Stimulated activated CD8-positive, alpha-beta memory T cell treated with anti-CD3 and anti-CD28 coated beads, Interleukin-15, amount 100 ng/mL, for 48 hours (primary cell): ENCODE measurements at regions not wholly inside any gene's neighbourhood (a gene's known extent, or its start where the extent isn't known, plus 50 kb on each side); places are given as distances from the start of the nearest gene placed in this dataset.

Experiments used
- DNase-seq, 2 donors: peaks; one replicate each; pipeline ENCODE4 v3.0.0-alpha.2; 2020; ENCODE audit warnings: low read depth in 2 of 2

- DNase-seq, result no peak
Observed at GRCh38 chr5:167122267-167122666, 1169.2 kb upstream of the WWC1 start.

- no peak for DNase-seq
Observed at GRCh38 chr5:167123126-167123525, 1168.3 kb upstream of the WWC1 start.

- no peak for DNase-seq
Observed at GRCh38 chr5:167128581-167128980, 1162.9 kb upstream of the WWC1 start.

- DNase-seq, result no peak
Observed at GRCh38 chr5:167140548-167141291, 1150.7 kb upstream of the WWC1 start.

- DNase-seq, result no peak
Observed at GRCh38 chr5:167143716-167144115, 1147.7 kb upstream of the WWC1 start.

- no peak for DNase-seq
Observed at GRCh38 chr5:167145841-167146240, 1145.6 kb upstream of the WWC1 start.

- no peak for DNase-seq
Observed at GRCh38 chr5:167147879-167148278, 1143.6 kb upstream of the WWC1 start.

- DNase-seq, result no peak
Observed at GRCh38 chr5:167150661-167151060, 1140.8 kb upstream of the WWC1 start.

- no peak for DNase-seq
Observed at GRCh38 chr5:167152561-167152960, 1138.9 kb upstream of the WWC1 start.

- no peak for DNase-seq
Observed at GRCh38 chr5:167155387-167156005, 1135.9 kb upstream of the WWC1 start.

GRCh38 chr5:167156446-167156845, 1135.0 kb upstream of the WWC1 start:
- no peak for DNase-seq

GRCh38 chr5:167158588-167158987, 1132.9 kb upstream of the WWC1 start:
- no peak for DNase-seq

- DNase-seq, result no peak
Observed at GRCh38 chr5:167160388-167160787, 1131.1 kb upstream of the WWC1 start.

- DNase-seq, result no peak
Observed at GRCh38 chr5:167166696-167167095, 1124.7 kb upstream of the WWC1 start.

GRCh38 chr5:167167191-167167795, 1124.2 kb upstream of the WWC1 start:
- no peak for DNase-seq

- no peak for DNase-seq
Observed at GRCh38 chr5:167168971-167169370, 1122.5 kb upstream of the WWC1 start.

GRCh38 chr5:167171056-167171455, 1120.4 kb upstream of the WWC1 start:
- DNase-seq, result no peak

- no peak for DNase-seq
Observed at GRCh38 chr5:167177736-167178135, 1113.7 kb upstream of the WWC1 start.

GRCh38 chr5:167180906-167181305, 1110.5 kb upstream of the WWC1 start:
- no peak for DNase-seq

- no peak for DNase-seq
Observed at GRCh38 chr5:167205881-167206280, 1085.6 kb upstream of the WWC1 start.

GRCh38 chr5:167207081-167207480, 1084.4 kb upstream of the WWC1 start:
- DNase-seq, result no peak

- no peak for DNase-seq
Observed at GRCh38 chr5:167208911-167209310, 1082.5 kb upstream of the WWC1 start.

- no peak for DNase-seq
Observed at GRCh38 chr5:167217097-167217743, 1074.2 kb upstream of the WWC1 start.
